ENCODE measurements at regions not wholly inside any gene's neighbourhood (a gene's known extent, or its start where the extent isn't known, plus 50 kb on each side); places are given as distances from the start of the nearest gene placed in this dataset.

DNA sequence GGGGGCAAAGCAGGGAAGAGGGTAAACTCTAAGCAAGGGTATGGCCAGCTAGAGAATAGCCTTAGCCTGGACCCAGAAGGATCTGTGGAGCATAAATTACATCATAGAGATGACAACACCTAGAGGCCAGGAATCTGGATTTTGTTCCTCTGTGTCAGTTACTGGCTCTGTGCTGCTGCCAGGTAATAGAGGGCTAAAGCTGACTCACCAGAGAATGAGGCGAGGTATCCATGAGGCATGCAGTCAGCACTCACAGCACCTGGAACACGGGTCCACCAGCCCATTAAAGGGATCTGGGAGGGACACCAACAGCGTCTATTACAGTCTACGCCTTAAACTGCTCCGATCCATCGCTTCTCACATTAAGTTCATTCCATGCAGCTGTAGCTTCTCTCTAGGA, 74.9 kb upstream of the CMKLR1 start:
- TF ChIP-seq, protein P1, sequence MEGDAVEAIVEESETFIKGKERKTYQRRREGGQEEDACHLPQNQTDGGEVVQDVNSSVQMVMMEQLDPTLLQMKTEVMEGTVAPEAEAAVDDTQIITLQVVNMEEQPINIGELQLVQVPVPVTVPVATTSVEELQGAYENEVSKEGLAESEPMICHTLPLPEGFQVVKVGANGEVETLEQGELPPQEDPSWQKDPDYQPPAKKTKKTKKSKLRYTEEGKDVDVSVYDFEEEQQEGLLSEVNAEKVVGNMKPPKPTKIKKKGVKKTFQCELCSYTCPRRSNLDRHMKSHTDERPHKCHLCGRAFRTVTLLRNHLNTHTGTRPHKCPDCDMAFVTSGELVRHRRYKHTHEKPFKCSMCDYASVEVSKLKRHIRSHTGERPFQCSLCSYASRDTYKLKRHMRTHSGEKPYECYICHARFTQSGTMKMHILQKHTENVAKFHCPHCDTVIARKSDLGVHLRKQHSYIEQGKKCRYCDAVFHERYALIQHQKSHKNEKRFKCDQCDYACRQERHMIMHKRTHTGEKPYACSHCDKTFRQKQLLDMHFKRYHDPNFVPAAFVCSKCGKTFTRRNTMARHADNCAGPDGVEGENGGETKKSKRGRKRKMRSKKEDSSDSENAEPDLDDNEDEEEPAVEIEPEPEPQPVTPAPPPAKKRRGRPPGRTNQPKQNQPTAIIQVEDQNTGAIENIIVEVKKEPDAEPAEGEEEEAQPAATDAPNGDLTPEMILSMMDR (IDR thresholded peaks at IDR 0.05; ENCODE audit: insufficient read depth, low read depth, low read length, missing control alignments), result no peak

DNA sequence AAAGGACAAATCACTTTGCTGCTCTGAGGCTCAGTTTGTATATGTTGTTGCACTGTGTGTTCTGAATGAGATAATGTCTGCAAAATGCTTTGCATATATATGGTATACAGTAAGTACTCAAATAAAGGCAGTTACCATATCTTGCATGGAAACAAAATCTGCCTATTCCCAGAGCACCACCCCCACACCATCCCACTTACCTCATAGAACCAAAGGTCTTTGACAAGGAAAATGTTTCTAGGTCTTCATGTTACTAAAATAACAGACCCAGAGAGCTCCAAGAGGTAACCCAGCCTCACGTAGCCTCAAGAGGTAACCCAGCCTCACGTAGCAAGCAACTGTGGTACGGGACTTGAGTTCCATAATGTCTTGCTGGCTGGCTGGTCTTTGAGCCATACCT, 71.6 kb upstream of the CMKLR1 start:
- no peak overlapping the region for H3K4me3 ChIP-seq (ENCODE audit: low read depth, low read length)
- TF ChIP-seq, protein P1 (IDR thresholded peaks at IDR 0.05; ENCODE audit: insufficient read depth, low read depth, low read length, missing control alignments), result no peak
- DNase-seq (ENCODE audit: low read depth), result no peak

More for the DNA sequence above, 74.9 kb upstream of the CMKLR1 start:
- H3K4me3 ChIP-seq (ENCODE audit: low read depth, low read length), result no peak overlapping the region
- no peak for DNase-seq (ENCODE audit: low read depth)

DNA sequence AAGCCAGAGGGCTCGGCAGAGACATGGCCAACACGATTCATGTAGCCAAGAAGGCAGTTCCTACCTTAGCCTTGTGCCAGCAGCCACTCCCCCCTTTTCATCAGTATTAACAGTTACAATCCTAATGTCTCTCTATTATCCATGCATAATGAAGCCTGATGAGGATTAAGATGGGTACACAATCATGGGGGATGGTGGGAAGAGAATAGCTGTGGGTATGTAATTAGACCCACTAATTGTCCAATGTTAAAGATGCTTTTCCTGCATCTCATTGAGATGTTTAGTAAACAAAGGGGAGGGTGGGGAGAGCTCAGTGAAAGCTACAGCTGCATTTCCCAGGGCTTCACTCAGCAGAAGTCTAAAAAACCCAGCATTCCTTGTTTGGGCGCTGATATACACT, 70.4 kb upstream of the CMKLR1 start:
- no peak for DNase-seq (ENCODE audit: low read depth)
- TF ChIP-seq, protein P1 (IDR thresholded peaks at IDR 0.05; ENCODE audit: insufficient read depth, low read depth, low read length, missing control alignments), result no peak
- no peak overlapping the region for H3K4me3 ChIP-seq (ENCODE audit: low read depth, low read length)

DNA sequence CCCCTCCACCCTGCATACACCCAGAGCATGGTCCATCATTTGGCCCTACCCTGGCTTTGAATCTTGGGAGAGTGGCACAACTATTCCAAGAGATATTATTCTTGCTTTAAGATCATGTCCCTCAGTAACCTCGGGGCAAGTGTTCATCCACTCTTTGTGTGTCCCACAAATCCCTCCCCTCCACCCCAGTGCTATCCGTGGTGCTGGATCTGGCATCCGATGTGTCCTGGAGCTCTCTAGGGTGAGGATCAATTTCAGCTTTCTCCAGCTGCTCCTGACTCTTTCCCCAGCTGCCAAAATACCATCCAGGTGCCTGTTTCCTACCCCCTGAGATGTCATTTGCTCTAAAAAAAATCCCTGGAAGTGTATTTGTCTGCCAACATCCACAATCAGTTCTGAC, 64.8 kb upstream of the CMKLR1 start:
- no peak overlapping the region for H3K4me3 ChIP-seq (ENCODE audit: low read depth, low read length)
- TF ChIP-seq, protein P1 (IDR thresholded peaks at IDR 0.05; ENCODE audit: insufficient read depth, low read depth, low read length, missing control alignments), result no peak
- DNase-seq (ENCODE audit: low read depth), result no peak

DNA sequence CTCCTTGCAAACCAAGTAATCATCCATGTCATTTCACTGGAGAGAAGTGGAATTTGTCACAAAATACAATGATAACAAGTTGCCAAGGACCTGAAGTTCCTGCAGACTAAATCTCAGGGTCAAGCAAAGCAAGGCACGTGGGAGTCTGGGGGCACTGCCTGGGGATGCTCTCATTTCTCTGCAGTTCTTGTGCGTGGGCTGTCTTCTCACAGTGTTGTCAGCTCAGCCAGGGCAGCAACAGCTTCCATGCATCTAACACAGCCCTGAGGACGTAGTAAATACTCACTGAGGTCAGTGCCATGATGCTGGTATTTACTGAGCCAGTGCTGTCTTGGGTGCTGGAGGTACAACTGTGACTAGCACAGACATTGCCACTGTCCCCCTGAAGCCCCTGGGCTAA, 62.9 kb upstream of the CMKLR1 start:
- no peak overlapping the region for H3K4me3 ChIP-seq (ENCODE audit: low read depth, low read length)
- TF ChIP-seq, protein P1 (IDR thresholded peaks at IDR 0.05; ENCODE audit: insufficient read depth, low read depth, low read length, missing control alignments), result no peak
- no peak for DNase-seq (ENCODE audit: low read depth)

DNA sequence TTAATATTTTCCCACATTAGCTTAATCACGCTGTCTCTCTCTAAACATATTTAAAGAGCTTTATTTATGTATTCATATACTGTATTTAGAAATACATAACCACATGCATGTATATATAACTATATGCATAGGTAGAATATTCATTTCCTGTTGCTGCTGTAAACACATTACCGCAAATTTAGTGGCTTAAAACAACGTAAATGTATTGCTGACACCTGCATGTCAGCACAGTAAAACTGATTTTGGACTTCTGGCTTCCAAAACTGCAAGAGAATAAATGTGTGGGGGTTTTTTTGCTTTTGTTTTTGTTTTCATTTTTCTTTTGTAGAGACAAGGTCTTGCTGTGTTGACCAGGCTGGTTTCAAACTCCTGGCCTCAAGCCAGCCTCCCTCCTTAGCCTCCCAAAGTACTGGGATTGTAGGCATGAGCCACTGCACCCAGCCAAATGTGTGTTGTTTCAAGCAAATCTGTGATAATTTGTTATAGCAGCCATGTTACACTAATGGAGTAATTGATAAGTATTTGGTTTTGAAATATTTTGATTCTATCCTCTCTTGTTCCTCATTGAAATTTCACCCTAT, 61.9 kb upstream of the CMKLR1 start:
- no peak overlapping the region for H3K4me3 ChIP-seq (ENCODE audit: low read depth, low read length)
- TF ChIP-seq, protein P1 (IDR thresholded peaks at IDR 0.05; ENCODE audit: insufficient read depth, low read depth, low read length, missing control alignments), result no peak
- no peak for DNase-seq (ENCODE audit: low read depth)

DNA sequence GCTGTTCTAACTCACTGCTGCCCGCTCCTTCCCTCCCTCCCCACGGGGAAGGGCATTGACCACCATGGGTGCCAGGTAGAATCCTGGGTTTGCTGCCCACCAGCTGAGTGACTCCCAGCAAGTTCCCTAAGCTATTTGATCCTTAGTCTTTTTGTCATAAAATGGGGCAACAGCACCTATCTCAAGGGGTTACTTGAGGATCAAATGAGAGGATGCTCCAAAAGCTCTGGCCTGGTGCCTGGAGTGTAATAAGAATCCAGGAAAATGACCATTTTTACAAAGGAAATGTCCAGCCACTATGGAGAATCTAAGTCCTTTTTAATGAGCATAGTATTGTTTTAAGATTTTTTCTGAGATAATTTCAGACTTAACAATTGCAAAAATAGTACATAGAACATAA, 61.4 kb upstream of the CMKLR1 start:
- TF ChIP-seq, protein P1 (IDR thresholded peaks at IDR 0.05; ENCODE audit: insufficient read depth, low read depth, low read length, missing control alignments), result no peak
- no peak for DNase-seq (ENCODE audit: low read depth)

More for the DNA sequence above, 61.4 kb upstream of the CMKLR1 start:
- H3K4me3 ChIP-seq (ENCODE audit: low read depth, low read length), result no peak overlapping the region
